ENCODE measurements at regions not wholly inside any gene's neighbourhood (a gene's known extent, or its start where the extent isn't known, plus 50 kb on each side); places are given as distances from the start of the nearest gene placed in this dataset.
A peak's percentile ranks its signal among the peaks of the same experiment; 100 is the strongest.
"Not testable (repeated sequence)": the region's sequence is repeated elsewhere in the genome, so short reads cannot be mapped to it uniquely, and the experiment has no call there.

- DNase-seq = no peak
These were observed 123.7 kb upstream of the USP15 start for GRCh38 chr12:62136496-62136895.

GRCh38 chr12:62138527-62138926, 121.7 kb upstream of the USP15 start:
- DNase-seq = no peak

- no peak for DNase-seq
These were observed 113.9 kb upstream of the USP15 start for GRCh38 chr12:62146318-62146717.

GRCh38 chr12:62158013-62158412, 102.2 kb upstream of the USP15 start:
- DNase-seq = no peak

- DNase-seq = no peak
These were observed 101.5 kb upstream of the USP15 start for GRCh38 chr12:62158461-62159360.

- DNase-seq = no peak
These were observed 98.0 kb upstream of the USP15 start for GRCh38 chr12:62162214-62162613.

GRCh38 chr12:62163368-62163767, 96.8 kb upstream of the USP15 start:
- DNase-seq = no peak

- no peak for DNase-seq
These were observed 96.2 kb upstream of the USP15 start for GRCh38 chr12:62164036-62164435.

GRCh38 chr12:62166525-62166924, 93.7 kb upstream of the USP15 start:
- no peak for DNase-seq

- DNase-seq = no peak
These were observed 91.8 kb upstream of the USP15 start for GRCh38 chr12:62168411-62168810.

- DNase-seq = no peak
These were observed 90.0 kb upstream of the USP15 start for GRCh38 chr12:62170241-62170640.

- no peak for DNase-seq
These were observed 69.3 kb upstream of the USP15 start for GRCh38 chr12:62190689-62191490.

- DNase-seq = peak; percentile 28
These were observed 68.6 kb upstream of the USP15 start for GRCh38 chr12:62191491-62192179.

GRCh38 chr12:62192180-62192902, 67.9 kb upstream of the USP15 start:
- peak; percentile 57 for DNase-seq

GRCh38 chr12:62192903-62193250, 67.3 kb upstream of the USP15 start:
- DNase-seq = no peak

- DNase-seq = no peak
These were observed 66.2 kb upstream of the USP15 start for GRCh38 chr12:62194031-62194430.

GRCh38 chr12:62194616-62195015, 65.6 kb upstream of the USP15 start:
- no peak for DNase-seq

GRCh38 chr12:62196146-62196545, 64.1 kb upstream of the USP15 start:
- DNase-seq = no peak

GRCh38 chr12:62202861-62203260, 57.3 kb upstream of the USP15 start:
- DNase-seq = not testable (repeated sequence)

GRCh38 chr12:62205346-62205745, 54.9 kb upstream of the USP15 start:
- no peak for DNase-seq

GRCh38 chr12:62207248-62207647, 53.0 kb upstream of the USP15 start:
- DNase-seq = no peak

Data from occipital lobe (tissue), 1 donor.